Islet of Langerhans (tissue), 1 donor: ENCODE measurements at regions not wholly inside any gene's neighbourhood (a gene's known extent, or its start where the extent isn't known, plus 50 kb on each side); places are given as distances from the start of the nearest gene placed in this dataset.

Source experiments
- FAIRE-seq: peaks from one replicate; lab custom pipeline; 2011; peaks lifted over from hg19 to GRCh38; lab: Jason Lieb, UNC

- no peak for FAIRE-seq
These were observed 117.7 kb upstream of the RAB6C start for GRCh38 chr2:129861666-129862288.

- no peak for FAIRE-seq
These were observed 116.8 kb upstream of the RAB6C start for GRCh38 chr2:129862668-129863067.

- no peak for FAIRE-seq
These were observed 116.1 kb upstream of the RAB6C start for GRCh38 chr2:129863350-129863749.

- no peak for FAIRE-seq
These were observed 114.7 kb upstream of the RAB6C start for GRCh38 chr2:129864719-129865118.

GRCh38 chr2:129865976-129866375, 113.5 kb upstream of the RAB6C start:
- no peak for FAIRE-seq

- no peak for FAIRE-seq
These were observed 113.1 kb upstream of the RAB6C start for GRCh38 chr2:129866391-129866790.

- FAIRE-seq = no peak
These were observed 111.3 kb upstream of the RAB6C start for GRCh38 chr2:129868151-129868550.

- no peak for FAIRE-seq
These were observed 108.7 kb upstream of the RAB6C start for GRCh38 chr2:129870685-129871241.

- FAIRE-seq = no peak
These were observed 107.0 kb upstream of the RAB6C start for GRCh38 chr2:129872446-129872845.

- FAIRE-seq = no peak
These were observed 102.9 kb upstream of the RAB6C start for GRCh38 chr2:129876541-129876940.

- peak; percentile 45 for FAIRE-seq
These were observed 102.2 kb upstream of the RAB6C start for GRCh38 chr2:129877289-129877741.

- no peak for FAIRE-seq
These were observed 101.4 kb upstream of the RAB6C start for GRCh38 chr2:129877795-129878775.

GRCh38 chr2:129879614-129880180, 99.8 kb upstream of the RAB6C start:
- FAIRE-seq = no peak

GRCh38 chr2:129880309-129880708, 99.2 kb upstream of the RAB6C start:
- no peak for FAIRE-seq

GRCh38 chr2:129880971-129881370, 98.5 kb upstream of the RAB6C start:
- FAIRE-seq = no peak

- FAIRE-seq = no peak
These were observed 97.6 kb upstream of the RAB6C start for GRCh38 chr2:129881786-129882396.

GRCh38 chr2:129882476-129882875, 97.0 kb upstream of the RAB6C start:
- FAIRE-seq = no peak

- FAIRE-seq = no peak
These were observed 96.3 kb upstream of the RAB6C start for GRCh38 chr2:129883121-129883520.

GRCh38 chr2:129884221-129884786, 95.2 kb upstream of the RAB6C start:
- FAIRE-seq = no peak

- no peak for FAIRE-seq
These were observed 93.7 kb upstream of the RAB6C start for GRCh38 chr2:129885735-129886134.

- no peak for FAIRE-seq
These were observed 91.7 kb upstream of the RAB6C start for GRCh38 chr2:129887688-129888266.

- FAIRE-seq = no peak
These were observed 91.0 kb upstream of the RAB6C start for GRCh38 chr2:129888461-129888860.
